ENCODE measurements at regions not wholly inside any gene's neighbourhood (a gene's known extent, or its start where the extent isn't known, plus 50 kb on each side); places are given as distances from the start of the nearest gene placed in this dataset.
"Not testable (repeated sequence)": the region's sequence is repeated elsewhere in the genome, so short reads cannot be mapped to it uniquely, and the experiment has no call there.

- in situ Hi-C loops (cut with MboI; ENCODE audit: low pct_unique_long_range_greater_than_20kb, low sequenced_read_pairs, unreplicated experiment): no loop called here
- no peak for DNase-seq (ENCODE audit: low spot score)
- TF ChIP-seq CTCF (IDR thresholded peaks at IDR 0.05; ENCODE audit: extremely low read depth, insufficient read depth, missing control alignments): no peak
Measured at GRCh38 chr15:99464137-99464536, 101.6 kb upstream of the MEF2A start.

- no peak for DNase-seq (ENCODE audit: low spot score)
- no peak for TF ChIP-seq CTCF (IDR thresholded peaks at IDR 0.05; ENCODE audit: extremely low read depth, insufficient read depth, missing control alignments)
- in situ Hi-C loops (cut with MboI; ENCODE audit: low pct_unique_long_range_greater_than_20kb, low sequenced_read_pairs, unreplicated experiment): no loop called here
Measured at GRCh38 chr15:99466701-99467337, 99.0 kb upstream of the MEF2A start.

- DNase-seq (ENCODE audit: low spot score): no peak
- in situ Hi-C loops (cut with MboI; ENCODE audit: low pct_unique_long_range_greater_than_20kb, low sequenced_read_pairs, unreplicated experiment): no loop called here
- no peak for TF ChIP-seq CTCF (IDR thresholded peaks at IDR 0.05; ENCODE audit: extremely low read depth, insufficient read depth, missing control alignments)
Measured at GRCh38 chr15:99467338-99467720, 98.5 kb upstream of the MEF2A start.

- TF ChIP-seq CTCF (IDR thresholded peaks at IDR 0.05; ENCODE audit: extremely low read depth, insufficient read depth, missing control alignments): no peak
- no peak for DNase-seq (ENCODE audit: low spot score)
- in situ Hi-C loops (cut with MboI; ENCODE audit: low pct_unique_long_range_greater_than_20kb, low sequenced_read_pairs, unreplicated experiment): no loop called here
Measured at GRCh38 chr15:99467853-99468464, 97.8 kb upstream of the MEF2A start.

- in situ Hi-C loops (cut with MboI; ENCODE audit: low pct_unique_long_range_greater_than_20kb, low sequenced_read_pairs, unreplicated experiment); DNase-seq (ENCODE audit: low spot score): not testable (repeated sequence)
Measured at GRCh38 chr15:99470204-99470603, 95.6 kb upstream of the MEF2A start.

- in situ Hi-C loops (cut with MboI; ENCODE audit: low pct_unique_long_range_greater_than_20kb, low sequenced_read_pairs, unreplicated experiment): no loop called here
- no peak for TF ChIP-seq CTCF (IDR thresholded peaks at IDR 0.05; ENCODE audit: extremely low read depth, insufficient read depth, missing control alignments)
- no peak for DNase-seq (ENCODE audit: low spot score)
Measured at GRCh38 chr15:99472416-99473145, 93.2 kb upstream of the MEF2A start.

All from GM13977 (cell line).